OCI-LY3 (cell line): ENCODE measurements at regions not wholly inside any gene's neighbourhood (a gene's known extent, or its start where the extent isn't known, plus 50 kb on each side); places are given as distances from the start of the nearest gene placed in this dataset.

Source experiments
- H2AFZ ChIP-seq: fragments of 200-600, 300-600 bp; shearing (Covaris generic); 2 replicates; pipeline ENCODE4 v1.6.0; 2014; ENCODE audit warnings: antibody characterized with exemption, low read depth, low read length
- H3K27ac ChIP-seq: fragments of 200-600, 300-600 bp; sonication (generic); 2 replicates; pipeline ENCODE4 v1.5.1; 2014; ENCODE audit warnings: mild to moderate bottlenecking, low read length, moderate library complexity, mixed read lengths
- H3K27me3 ChIP-seq: fragments of 200-600, 300-600 bp; sonication (generic); 2 replicates; pipeline ENCODE4 v1.6.1; 2014; ENCODE audit warnings: low read depth, low read length, mixed read lengths
- H3K36me3 ChIP-seq: fragments of 200-600, 300-600 bp; sonication (generic); replicated peaks from 2 replicates; pipeline ENCODE3; 2014; ENCODE audit warnings: low read depth, low read length, mixed read lengths
- H3K4me1 ChIP-seq: fragments of 300-600, 200-600 bp; sonication (generic); 2 replicates; pipeline ENCODE4 v1.6.1; 2014; ENCODE audit warnings: low read length, mixed read lengths
- H3K4me2 ChIP-seq: fragments of 200-600, 300-600 bp; sonication (generic); 2 replicates; pipeline ENCODE4 v1.6.1; 2014; ENCODE audit warnings: low read length, mixed read lengths
- H3K4me3 ChIP-seq: fragments of 300-600, 200-600 bp; sonication (generic); 2 replicates; pipeline ENCODE4 v1.5.1; 2014; ENCODE audit warnings: antibody characterized with exemption, mild to moderate bottlenecking, low read length, moderate library complexity
- H3K79me2 ChIP-seq: fragments of 300-600, 200-600 bp; shearing (Covaris generic); 2 replicates; pipeline ENCODE4 v1.6.1; 2014; ENCODE audit warnings: mild to moderate bottlenecking, low read length, mixed read lengths
- H3K9ac ChIP-seq: fragments of 300-600, 200-600 bp; shearing (Covaris generic); 2 replicates; pipeline ENCODE4 v1.6.0; 2014; ENCODE audit warnings: mild to moderate bottlenecking, low read length, moderate library complexity
- H3K9me3 ChIP-seq: fragments of 200-600, 300-600 bp; shearing (Covaris generic); 2 replicates; pipeline ENCODE4 v1.6.1; 2014; ENCODE audit warnings: low read length, mixed read lengths; ENCODE audit not compliant: insufficient read depth
- H4K20me1 ChIP-seq: fragments of 200-600, 300-600 bp; sonication (generic); 2 replicates; pipeline ENCODE4 v1.6.1; 2016; ENCODE audit warnings: low read length, mixed read lengths; ENCODE audit not compliant: insufficient read depth
- EZH2phosphoT487 ChIP-seq: fragments of 200-600 bp; shearing (Covaris generic); IDR thresholded peaks from 2 replicates; pipeline ENCODE4 v1.6.1; 2018; ENCODE audit warnings: antibody characterized with exemption, mixed run types, low read depth
- TF ChIP-seq, protein P1 (sequence below): fragments of 200-600, 300-600 bp; sonication (generic); IDR thresholded peaks from 2 replicates; pipeline ENCODE4 v1.5.1; 2014; ENCODE audit warnings: antibody characterized with exemption, low read length, low read depth

DNA sequence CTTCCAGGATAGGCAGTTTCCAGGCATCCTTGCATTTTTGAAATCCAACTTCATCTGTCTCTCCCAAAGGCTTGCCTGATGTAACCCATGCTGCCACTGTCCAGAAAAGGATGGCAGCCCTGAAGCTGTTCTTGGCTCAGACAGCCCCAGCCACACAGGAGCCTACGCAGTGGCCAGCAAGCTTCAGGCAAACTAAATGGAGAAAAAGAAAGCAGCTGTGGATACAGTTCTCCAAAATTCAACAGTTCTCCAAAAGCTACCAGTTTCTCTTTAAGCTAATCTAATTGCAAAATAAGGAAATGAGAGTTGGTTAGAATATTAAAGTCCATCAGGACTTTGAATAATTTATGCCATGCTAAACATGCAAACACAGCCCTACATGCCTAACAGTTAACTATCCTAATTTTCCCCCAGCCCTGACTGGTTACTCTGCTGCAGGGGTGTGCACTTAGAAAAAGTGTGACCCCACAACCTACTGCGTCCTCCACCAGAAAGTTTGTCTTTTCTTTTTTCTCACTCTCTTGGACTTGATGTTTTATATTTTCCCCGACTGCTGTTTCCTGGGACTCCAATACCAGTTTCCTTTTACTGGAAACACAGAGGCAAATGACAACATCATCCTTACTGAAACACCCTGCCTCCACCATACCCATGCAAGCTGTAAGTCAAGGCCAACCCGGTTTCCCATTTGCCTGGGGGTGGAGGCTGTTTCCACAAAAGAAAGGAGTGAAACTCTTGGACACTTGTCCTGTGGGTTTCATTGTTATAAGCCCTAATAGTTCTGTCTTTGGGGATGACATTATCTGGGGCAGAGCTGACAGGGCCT is 69.1 kb upstream of the OR5AN1 start:
- H4K20me1 ChIP-seq = no peaks in the 10 kb centered on the region
- peak overlapping the region; percentile 83 for H3K4me2 ChIP-seq
- H3K79me2 ChIP-seq = no peaks in the 10 kb centered on the region
- H3K27ac ChIP-seq = peak overlapping the region; percentile 52
- no peaks in the 10 kb centered on the region for H3K36me3 ChIP-seq
- peaks cover 17% of the 10 kb centered on the region for H3K27me3 ChIP-seq
- TF ChIP-seq EZH2phosphoT487 = no peak
- TF ChIP-seq, protein P1, sequence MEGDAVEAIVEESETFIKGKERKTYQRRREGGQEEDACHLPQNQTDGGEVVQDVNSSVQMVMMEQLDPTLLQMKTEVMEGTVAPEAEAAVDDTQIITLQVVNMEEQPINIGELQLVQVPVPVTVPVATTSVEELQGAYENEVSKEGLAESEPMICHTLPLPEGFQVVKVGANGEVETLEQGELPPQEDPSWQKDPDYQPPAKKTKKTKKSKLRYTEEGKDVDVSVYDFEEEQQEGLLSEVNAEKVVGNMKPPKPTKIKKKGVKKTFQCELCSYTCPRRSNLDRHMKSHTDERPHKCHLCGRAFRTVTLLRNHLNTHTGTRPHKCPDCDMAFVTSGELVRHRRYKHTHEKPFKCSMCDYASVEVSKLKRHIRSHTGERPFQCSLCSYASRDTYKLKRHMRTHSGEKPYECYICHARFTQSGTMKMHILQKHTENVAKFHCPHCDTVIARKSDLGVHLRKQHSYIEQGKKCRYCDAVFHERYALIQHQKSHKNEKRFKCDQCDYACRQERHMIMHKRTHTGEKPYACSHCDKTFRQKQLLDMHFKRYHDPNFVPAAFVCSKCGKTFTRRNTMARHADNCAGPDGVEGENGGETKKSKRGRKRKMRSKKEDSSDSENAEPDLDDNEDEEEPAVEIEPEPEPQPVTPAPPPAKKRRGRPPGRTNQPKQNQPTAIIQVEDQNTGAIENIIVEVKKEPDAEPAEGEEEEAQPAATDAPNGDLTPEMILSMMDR = no peak
- H3K4me3 ChIP-seq = peak overlapping the region; percentile 39
- H3K9ac ChIP-seq = peak overlapping the region; percentile 37; the same call in 1 of the 2 replicates
- H2AFZ ChIP-seq = no peak overlapping the region
- H3K4me1 ChIP-seq = peaks cover 36% of the 10 kb centered on the region
- H3K9me3 ChIP-seq = 0 out of 2 replicates have a peak, but pooled peaks cover 8% of the 10 kb centered on the region

DNA sequence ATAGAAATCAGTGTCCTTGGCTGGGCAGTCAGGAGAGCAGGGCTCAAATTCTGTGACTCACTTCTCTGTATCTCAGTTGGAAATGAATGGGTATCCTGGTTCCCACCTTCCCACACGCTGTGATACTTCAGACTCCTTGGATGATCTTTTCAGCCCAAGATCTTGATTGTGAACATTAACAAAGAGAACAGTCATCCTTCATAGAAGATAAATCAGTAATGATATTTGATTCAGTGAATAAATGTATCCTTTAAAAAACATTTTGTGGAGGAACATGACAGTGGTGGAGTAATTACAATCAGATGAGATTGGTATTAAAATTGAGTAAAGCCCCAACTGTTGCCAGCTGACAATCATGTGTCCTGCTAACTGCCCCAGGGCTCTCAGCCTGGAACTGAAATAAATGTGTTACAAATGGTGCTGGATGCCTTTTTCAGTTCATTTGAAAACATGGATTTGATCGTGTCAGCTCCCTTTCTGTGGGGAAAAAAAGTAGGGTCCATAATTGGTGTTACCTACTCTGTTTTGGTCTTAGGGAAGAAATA is 72.9 kb upstream of the OR5AN1 start:
- Histone ChIP-seq H3K9ac (no peak overlapping the region), H3K9me3 (no peaks in the 10 kb centered on the region), H2AFZ (no peak overlapping the region), H3K27me3 (peaks cover 17% of the 10 kb centered on the region), H3K4me2 (no peak overlapping the region), H3K4me1 (peaks cover 52% of the 10 kb centered on the region), H3K79me2 (no peaks in the 10 kb centered on the region), H4K20me1 (no peaks in the 10 kb centered on the region), H3K36me3 (no peaks in the 10 kb centered on the region), H3K4me3 (no peak overlapping the region), H3K27ac (no peak overlapping the region)
- no peak for TF ChIP-seq EZH2phosphoT487
- TF ChIP-seq, protein P1 = no peak

DNA sequence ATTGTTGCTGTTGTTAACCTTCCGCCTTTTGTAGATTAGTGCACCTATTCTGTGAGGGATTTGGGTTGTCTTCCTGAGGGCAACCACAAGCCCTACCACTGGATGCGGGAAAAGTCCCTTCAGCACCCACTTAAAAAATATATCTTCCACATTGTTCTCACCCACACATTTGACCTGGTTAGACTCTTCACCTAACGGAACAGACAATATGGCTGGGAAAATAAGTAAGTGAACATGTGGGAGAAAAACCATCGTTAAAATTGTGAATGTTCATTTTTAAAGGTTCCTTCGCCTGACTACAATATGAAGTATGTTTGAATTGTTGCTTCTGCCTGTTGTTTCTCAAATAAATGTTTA is 72.0 kb upstream of the MPEG1 start:
- peak overlapping the region; percentile 75 for H3K4me3 ChIP-seq
- peak overlapping the region; percentile 54 for H3K9ac ChIP-seq

More for the DNA sequence above, 72.0 kb upstream of the MPEG1 start:
- peaks cover 47% of the 10 kb centered on the region for H3K4me1 ChIP-seq
- peak overlapping the region; percentile 61 for H3K27ac ChIP-seq
- H3K27me3 ChIP-seq = peaks cover 17% of the 10 kb centered on the region
- H3K36me3 ChIP-seq = no peaks in the 10 kb centered on the region
- H3K79me2 ChIP-seq = no peaks in the 10 kb centered on the region
- no peak for TF ChIP-seq EZH2phosphoT487
- TF ChIP-seq, protein P1 = no peak
- peak overlapping the region; percentile 93 for H2AFZ ChIP-seq
- H3K4me2 ChIP-seq = peak overlapping the region; percentile 84
- no peaks in the 10 kb centered on the region for H3K9me3 ChIP-seq
- no peaks in the 10 kb centered on the region for H4K20me1 ChIP-seq
